ENCODE measurements at regions not wholly inside any gene's neighbourhood (a gene's known extent, or its start where the extent isn't known, plus 50 kb on each side); places are given as distances from the start of the nearest gene placed in this dataset.
"Not testable (repeated sequence)": the region's sequence is repeated elsewhere in the genome, so short reads cannot be mapped to it uniquely, and the experiment has no call there.

GRCh38 chr7:54116956-54117355 lies 425.2 kb upstream of the VSTM2A start:
- DNase-seq, result no peak

DNA sequence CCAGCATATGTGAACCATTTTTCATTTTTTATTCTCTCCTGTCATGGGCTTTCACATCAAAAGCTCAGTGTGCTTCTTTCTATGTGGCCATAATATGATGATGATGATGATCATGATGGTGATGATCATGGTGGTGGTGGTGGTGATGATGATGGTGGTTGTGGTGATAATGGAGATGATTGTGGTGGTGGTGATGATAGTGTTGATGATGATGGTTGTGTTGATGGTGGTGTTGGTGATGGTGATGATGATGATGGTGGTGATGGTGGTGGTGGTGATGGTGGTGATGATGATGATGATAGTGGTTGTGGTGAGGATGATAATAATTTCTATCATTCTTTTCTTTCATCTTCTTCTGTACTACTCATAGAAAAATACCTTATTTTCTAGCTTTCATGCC lies 413.1 kb upstream of the VSTM2A start:
- DNase-seq, result no peak

DNA sequence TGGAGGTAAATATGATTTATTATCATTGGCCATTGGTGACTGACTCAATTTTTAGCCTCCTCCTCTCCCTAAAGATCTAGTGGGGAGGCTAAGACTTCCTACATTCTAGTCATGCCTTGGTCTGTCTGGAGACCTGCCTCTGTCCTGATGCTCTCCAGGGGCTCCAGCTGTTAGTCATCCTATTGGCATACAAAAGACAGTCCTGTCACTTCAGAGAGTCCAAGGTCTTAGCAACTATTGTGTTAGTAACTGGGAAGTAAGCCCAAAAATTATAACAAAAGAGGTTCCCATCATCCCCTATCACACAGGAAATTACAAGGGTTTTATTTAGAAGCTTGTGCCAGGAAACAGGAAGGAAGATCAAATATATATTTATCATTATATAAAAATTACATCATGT lies 400.6 kb upstream of the VSTM2A start:
- DNase-seq, result no peak

DNA sequence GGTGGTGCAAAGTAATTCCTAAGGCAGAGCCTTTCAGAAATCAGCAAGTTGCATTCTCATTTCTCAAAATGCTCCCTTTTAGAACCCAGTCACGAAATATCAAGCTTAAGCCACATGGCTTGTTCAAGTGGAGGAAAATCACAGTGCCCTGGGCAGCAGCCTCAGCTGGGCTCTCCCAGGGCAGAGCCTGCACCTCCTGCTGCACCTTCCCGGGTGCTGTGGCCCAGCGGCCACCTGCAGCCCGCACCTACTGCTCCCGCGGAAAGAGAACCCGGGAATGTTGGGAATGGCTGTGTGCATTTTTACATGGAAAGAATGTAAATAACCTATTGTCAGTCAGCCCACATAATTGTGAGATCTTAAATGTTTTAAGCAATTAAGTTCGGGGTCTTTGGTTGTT lies 396.5 kb upstream of the VSTM2A start:
- no peak for DNase-seq

DNA sequence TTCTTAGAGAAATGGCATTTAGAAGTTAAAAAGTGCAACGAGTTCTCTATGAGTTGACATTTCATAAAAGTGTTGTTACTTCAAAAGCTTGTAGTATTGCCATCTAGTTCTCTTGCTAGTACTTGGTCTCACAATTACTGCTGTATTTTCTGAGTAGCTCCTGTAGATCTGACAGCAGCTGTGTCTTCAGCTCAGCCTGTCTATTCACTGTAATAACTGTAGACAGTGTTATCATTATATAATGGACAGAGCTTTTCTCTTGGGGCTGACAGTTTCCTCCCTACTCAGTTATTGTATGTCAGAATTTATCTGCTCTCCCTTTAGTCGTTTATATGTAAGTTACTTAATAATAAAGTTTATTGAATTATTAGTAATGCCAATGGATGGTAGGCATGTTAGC lies 388.7 kb upstream of the VSTM2A start:
- no peak for DNase-seq

GRCh38 chr7:54159088-54159487 lies 383.1 kb upstream of the VSTM2A start:
- no peak for DNase-seq

- no peak for DNase-seq
These were observed 380.6 kb upstream of the VSTM2A start for GRCh38 chr7:54161621-54162020.

DNA sequence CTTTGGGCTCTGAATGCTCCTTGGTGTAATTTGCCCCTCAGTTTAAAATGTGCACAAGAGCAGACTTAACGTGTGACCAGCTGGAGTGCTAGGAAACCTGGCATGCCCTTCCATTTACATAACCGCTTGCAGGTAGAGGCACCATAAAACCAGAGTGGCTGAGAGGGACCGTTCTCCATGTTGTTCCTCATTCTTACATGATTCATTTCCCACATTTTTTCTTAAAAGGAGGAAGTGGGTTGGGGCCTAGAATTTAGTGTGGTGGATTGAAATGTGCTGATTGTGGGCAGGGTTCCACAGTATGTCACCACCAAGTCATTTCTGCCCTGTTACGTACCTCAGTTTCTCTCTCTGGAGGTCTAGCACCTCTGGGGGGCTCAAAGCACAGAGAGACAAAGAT lies 375.8 kb upstream of the VSTM2A start:
- DNase-seq, result no peak

DNA sequence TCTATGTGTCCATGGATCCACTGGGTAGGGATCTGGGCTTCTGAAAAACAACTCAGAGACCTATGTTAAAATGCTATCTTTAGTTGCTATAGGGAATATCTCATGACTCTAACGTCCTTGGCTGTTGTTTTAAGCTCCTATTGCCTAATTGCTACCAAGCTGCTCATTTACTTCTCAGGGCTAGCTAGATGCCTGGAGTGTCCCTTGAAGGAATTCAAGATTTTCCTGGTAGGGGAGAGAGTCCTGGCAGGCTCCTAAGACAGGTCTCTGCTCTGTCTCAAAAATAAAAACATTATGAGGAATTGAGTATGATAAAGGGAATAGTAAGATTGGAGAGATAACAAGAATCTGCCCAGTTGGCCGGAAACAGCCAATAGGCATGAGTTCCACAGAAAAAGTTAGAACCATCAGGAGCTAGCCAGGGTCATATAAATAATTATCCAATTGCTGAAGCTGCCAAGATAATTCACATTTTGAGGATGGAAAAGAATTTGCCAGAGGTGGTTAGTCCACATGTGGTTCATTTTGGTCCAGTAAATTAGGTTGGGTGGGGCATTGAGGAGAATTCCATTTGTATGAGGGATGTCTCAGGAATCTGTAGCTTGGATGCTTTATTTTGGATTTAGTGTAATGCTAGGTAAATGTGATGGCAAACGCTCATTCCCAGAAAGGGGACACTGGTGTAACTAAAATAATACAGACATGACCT lies 362.7 kb upstream of the VSTM2A start:
- DNase-seq, result no peak

DNA sequence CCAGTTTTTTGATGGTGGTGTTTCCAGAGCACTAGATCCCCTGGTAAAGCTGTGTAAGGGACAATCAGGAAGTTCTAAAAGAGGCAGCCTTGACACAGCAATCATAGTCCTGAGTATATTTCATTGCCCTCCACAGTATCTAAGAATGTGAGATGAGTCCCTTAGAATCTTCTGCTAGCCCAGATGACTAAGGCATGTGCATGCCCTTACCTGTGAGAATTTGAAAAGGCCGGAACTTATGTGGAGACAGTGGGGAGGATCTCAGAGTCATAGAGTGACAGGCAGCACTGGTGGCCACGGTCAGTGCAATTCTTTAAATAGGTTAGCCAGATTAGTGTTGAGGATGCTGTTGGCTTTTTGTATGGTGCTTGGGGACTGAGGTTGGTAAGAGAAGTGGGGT lies 361.4 kb upstream of the VSTM2A start:
- no peak for DNase-seq

DNA sequence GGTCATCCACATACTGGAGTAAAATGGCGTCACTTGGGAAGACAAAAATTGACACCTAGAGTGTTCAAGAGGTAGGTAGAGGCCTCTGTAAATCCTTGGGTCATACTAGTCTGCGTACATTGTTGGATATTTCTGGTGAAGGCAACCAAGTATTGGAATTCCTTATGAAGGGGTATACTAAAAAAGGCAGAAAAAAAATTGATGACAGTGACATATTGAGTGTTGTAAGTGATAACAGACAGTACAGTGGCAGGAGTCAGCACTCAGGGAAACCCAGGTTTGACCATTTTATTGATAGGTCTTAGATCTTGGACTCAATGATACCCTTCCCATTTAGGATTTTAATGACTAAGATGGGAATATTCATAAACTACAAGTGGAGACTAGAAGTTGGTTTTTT lies 359.1 kb upstream of the VSTM2A start:
- DNase-seq, result no peak

DNA sequence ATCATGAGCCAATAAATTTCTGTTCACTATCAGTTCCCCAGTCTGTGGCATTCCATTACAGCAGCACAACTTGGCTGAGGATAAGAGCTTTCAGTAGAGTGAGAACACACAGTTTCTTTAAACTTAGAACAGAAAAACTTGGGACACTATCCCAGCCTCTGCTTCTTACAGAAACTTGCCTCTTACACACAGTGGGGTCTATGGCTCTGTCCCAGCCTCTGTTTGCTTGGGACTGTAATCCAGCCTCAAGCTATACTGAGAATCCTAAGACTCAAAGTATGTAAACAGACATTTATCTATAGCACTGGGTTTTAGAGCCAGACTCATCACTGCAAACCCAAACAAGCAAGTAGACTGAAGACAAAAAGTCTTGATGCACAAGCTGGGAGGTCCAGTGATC lies 355.8 kb upstream of the VSTM2A start:
- DNase-seq, result no peak

DNA sequence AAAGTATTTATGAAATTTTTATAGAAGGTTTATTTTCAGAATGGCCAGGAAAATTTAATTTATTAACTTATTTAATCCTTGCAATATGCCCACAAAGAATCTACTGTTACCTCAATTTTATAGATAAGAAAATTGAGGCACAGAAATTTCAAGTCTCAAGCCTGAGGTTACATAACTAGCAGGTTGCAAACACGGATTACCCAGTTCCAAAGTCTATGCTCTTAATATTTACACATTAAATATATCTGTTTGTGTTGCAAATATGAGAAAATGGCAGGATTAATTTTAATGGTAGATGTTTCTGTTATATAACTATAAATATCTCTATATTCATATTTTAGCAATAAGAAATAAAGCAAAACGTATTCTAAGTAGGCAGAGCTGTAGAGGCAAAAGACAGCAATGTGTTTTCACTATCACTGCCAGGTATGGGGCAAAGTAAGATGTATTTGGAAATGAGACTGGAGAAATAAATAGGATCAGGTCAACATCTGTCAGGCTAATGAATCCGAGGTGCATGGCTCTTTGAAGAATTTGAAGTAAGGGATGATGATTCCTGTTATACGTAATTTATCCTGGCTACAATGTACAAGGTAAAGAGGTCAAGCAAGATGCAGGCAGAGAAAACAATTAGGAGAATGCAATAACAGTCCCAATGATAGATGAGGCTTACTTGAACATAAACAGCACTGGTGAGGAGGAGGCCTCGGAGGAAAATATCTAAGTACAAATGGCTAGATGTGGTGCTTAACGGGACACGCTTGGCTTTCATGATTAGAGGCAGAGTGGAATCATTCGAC lies 354.1 kb upstream of the VSTM2A start:
- no peak for DNase-seq

DNA sequence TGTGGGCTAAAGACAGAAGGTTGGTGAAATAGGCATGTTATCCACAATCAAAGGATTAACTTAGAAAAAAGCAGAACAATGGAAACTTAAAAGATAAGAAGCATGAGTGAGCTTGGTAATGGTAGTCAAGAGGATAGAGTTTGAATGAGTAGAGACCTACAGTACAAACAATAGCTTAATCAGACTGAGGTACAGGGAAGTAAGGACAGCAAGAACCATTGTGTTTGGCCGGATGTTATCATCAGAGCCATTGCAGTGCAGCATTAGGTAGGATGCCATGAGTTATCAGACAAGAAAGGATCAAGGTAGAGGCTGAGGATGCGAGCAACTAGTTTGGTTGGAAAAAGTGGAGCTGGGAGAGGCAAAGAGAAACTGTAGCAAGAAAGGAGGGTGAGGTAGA lies 353.3 kb upstream of the VSTM2A start:
- DNase-seq, result no peak

- DNase-seq, result no peak
These were observed 352.8 kb upstream of the VSTM2A start for GRCh38 chr7:54189330-54189729.

GRCh38 chr7:54201501-54201900 lies 340.7 kb upstream of the VSTM2A start:
- no peak for DNase-seq

DNA sequence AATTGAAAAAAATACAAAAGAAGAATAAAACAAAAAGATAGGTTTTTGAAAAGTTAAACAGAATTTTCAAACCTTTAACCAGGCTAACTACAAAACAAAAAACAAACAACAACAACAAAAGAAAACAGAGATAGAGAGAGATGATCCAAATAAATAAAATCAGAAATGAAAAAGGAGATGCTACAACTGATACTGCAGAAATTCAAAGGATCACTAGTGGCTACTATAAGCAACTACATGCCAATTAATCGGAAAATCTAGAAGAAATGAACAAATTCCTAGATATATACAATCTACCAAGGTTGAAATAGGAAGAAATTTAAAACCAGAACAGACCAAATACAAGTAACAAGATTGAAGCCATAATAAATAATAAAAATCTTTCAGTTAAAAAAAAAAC lies 326.8 kb upstream of the VSTM2A start:
- no peak for DNase-seq

- DNase-seq, result not testable (repeated sequence)
These were observed 316.1 kb upstream of the VSTM2A start for GRCh38 chr7:54226030-54226429.

- DNase-seq, result no peak
These were observed 299.4 kb upstream of the VSTM2A start for GRCh38 chr7:54242776-54243175.

DNA sequence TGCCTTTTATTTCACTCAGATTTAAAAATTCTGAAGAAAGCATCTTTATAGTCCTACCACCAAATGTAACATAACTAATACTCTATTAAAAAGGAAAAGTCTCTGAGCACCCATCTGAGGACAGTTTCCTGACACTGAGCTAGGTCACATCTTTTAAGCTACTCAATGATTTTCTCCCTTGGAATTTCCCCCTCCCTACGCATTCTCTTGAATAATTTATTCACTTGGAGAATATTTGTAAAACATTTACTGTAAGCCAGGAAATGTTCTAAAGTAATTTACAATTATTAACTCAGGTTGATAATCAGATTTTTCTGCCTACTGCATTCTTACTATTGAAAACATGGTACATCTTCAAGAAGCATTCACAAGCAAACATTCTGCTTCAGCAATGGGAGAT lies 297.2 kb upstream of the VSTM2A start:
- no peak for DNase-seq

- no peak for DNase-seq
These were observed 292.5 kb upstream of the VSTM2A start for GRCh38 chr7:54249686-54250085.

GRCh38 chr7:54252256-54253035 lies 289.7 kb upstream of the VSTM2A start:
- DNase-seq, result no peak

DNA sequence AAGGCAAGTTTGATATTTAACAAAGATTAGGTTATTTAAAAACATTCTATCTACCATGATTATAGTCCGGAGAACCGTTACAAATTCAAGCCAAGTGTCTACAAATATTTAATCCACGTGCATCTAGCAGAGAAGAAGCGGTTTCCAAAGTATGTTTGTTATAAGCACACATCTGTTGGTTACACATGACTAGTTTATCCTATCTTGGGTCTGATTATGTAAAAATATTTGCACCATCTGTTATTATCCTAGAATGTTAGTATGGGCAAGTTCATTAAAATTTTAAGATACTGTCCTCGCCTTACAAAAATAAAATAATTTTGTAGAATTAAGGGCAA lies 289.2 kb upstream of the VSTM2A start:
- DNase-seq, result no peak

Data from renal pelvis (tissue), 1 donor.